DND-41 (cell line): ENCODE measurements at regions not wholly inside any gene's neighbourhood (a gene's known extent, or its start where the extent isn't known, plus 50 kb on each side); places are given as distances from the start of the nearest gene placed in this dataset.

ENCODE experiments used
- ATAC-seq: fragments of 200-7000 bp; cut with Tn5 transposase; 3 replicates; pipeline ENCODE4 v1.9.1; 2021; ENCODE audit warnings: low read depth; ENCODE audit not compliant: insufficient read depth
- DNase-seq: peaks from one replicate; pipeline ENCODE4 v3.0.0-alpha.2; 2020
- H2AFZ ChIP-seq: 2 replicates; pipeline ENCODE4 v1.6.0; 2012; ENCODE audit warnings: low read depth, low read length
- H3K27ac ChIP-seq: 2 replicates; pipeline ENCODE4 v1.5.1; 2012; ENCODE audit warnings: low read length, inconsistent platforms
- H3K27me3 ChIP-seq: fragments of 200-600 bp; sonication (generic); 2 replicates; pipeline ENCODE4 v1.6.0; 2012; ENCODE audit warnings: low read length, mild to moderate bottlenecking, inconsistent platforms; ENCODE audit not compliant: insufficient read depth, poor library complexity
- H3K36me3 ChIP-seq: 2 replicates; pipeline ENCODE4 v1.5.1; 2012; ENCODE audit warnings: low read length, inconsistent platforms; ENCODE audit not compliant: insufficient read depth
- H3K4me1 ChIP-seq: 2 replicates; pipeline ENCODE4 v1.5.1; 2012; ENCODE audit warnings: mild to moderate bottlenecking, low read length; ENCODE audit not compliant: insufficient read depth
- H3K4me2 ChIP-seq: 2 replicates; pipeline ENCODE4 v1.6.0; 2012; ENCODE audit warnings: mild to moderate bottlenecking, moderate library complexity, low read length, inconsistent platforms; ENCODE audit not compliant: insufficient read depth
- H3K4me3 ChIP-seq, 2 experiments: fragments of 200-600 bp in 1 of 2; shearing (Covaris generic) in 1 of 2; 2 replicates each; pipeline ENCODE4 v1.5.1; 2012 to 2016; ENCODE audit warnings: inconsistent platforms in 2 of 2, low read length in 2 of 2, mild to moderate bottlenecking in 2 of 2, low read depth in 1 of 2, moderate library complexity in 1 of 2
- H3K79me2 ChIP-seq: 2 replicates; pipeline ENCODE4 v1.6.0; 2012; ENCODE audit warnings: low read length, inconsistent platforms; ENCODE audit not compliant: insufficient read depth
- H3K9ac ChIP-seq: 2 replicates; pipeline ENCODE4 v1.6.0; 2012; ENCODE audit warnings: low read depth, mild to moderate bottlenecking, inconsistent platforms, low read length, moderate library complexity
- H3K9me3 ChIP-seq: 2 replicates; pipeline ENCODE4 v1.5.1; 2012; ENCODE audit warnings: low read length, moderate library complexity, mild to moderate bottlenecking, inconsistent platforms; ENCODE audit not compliant: insufficient read depth, severe bottlenecking
- H4K20me1 ChIP-seq: 2 replicates; pipeline ENCODE4 v1.6.0; 2012; ENCODE audit warnings: low read length; ENCODE audit not compliant: insufficient read depth
- EZH2 ChIP-seq: IDR thresholded peaks from 3 replicates; pipeline ENCODE4 v1.6.1; 2012; ENCODE audit warnings: borderline replicate concordance, low read depth, mild to moderate bottlenecking, moderate library complexity, low read length, inconsistent platforms; ENCODE audit not compliant: severe bottlenecking
- TF ChIP-seq, protein P1 (sequence below): IDR thresholded peaks from 2 replicates; pipeline ENCODE4 v1.5.1; 2012; ENCODE audit warnings: borderline replicate concordance, low read length, moderate library complexity, mild to moderate bottlenecking; ENCODE audit not compliant: poor library complexity, severe bottlenecking; ENCODE audit errors: extremely low read depth

DNA sequence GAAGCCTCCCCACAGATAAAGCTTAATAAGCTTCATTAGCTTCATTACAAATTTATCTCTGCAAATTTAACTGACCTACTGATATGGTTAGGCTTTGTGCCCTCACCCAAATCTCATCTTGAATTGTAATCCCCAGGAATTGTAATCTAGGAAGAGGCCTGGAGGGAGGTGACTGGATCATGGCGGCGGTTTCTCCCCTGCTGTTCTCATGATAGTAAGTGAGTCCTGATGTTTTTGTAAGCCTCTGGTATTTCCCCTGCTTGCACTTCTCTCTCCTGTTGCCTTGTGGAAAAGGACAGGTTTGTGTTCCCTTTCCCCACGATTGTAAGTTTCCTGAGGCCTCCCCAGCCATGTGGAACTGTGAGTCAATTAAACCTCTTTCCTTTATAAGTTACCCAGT, 226.1 kb upstream of the TTC14 start:
- H2AFZ ChIP-seq: no peak overlapping the region
- H3K27me3 ChIP-seq: no peaks in the 10 kb centered on the region
- no peaks in the 10 kb centered on the region for H4K20me1 ChIP-seq
- H3K9ac ChIP-seq: no peak overlapping the region
- no peak overlapping the region for H3K27ac ChIP-seq
- H3K9me3 ChIP-seq: no peaks in the 10 kb centered on the region
- H3K4me3 ChIP-seq: no peak overlapping the region
- H3K4me2 ChIP-seq: no peak overlapping the region
- H3K36me3 ChIP-seq: no peaks in the 10 kb centered on the region
- ATAC-seq: no peak
- no peaks in the 10 kb centered on the region for H3K4me1 ChIP-seq
- no peak for TF ChIP-seq EZH2
- TF ChIP-seq, protein P1, sequence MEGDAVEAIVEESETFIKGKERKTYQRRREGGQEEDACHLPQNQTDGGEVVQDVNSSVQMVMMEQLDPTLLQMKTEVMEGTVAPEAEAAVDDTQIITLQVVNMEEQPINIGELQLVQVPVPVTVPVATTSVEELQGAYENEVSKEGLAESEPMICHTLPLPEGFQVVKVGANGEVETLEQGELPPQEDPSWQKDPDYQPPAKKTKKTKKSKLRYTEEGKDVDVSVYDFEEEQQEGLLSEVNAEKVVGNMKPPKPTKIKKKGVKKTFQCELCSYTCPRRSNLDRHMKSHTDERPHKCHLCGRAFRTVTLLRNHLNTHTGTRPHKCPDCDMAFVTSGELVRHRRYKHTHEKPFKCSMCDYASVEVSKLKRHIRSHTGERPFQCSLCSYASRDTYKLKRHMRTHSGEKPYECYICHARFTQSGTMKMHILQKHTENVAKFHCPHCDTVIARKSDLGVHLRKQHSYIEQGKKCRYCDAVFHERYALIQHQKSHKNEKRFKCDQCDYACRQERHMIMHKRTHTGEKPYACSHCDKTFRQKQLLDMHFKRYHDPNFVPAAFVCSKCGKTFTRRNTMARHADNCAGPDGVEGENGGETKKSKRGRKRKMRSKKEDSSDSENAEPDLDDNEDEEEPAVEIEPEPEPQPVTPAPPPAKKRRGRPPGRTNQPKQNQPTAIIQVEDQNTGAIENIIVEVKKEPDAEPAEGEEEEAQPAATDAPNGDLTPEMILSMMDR: no peak
- no peak for DNase-seq
- H3K79me2 ChIP-seq: no peaks in the 10 kb centered on the region

DNA sequence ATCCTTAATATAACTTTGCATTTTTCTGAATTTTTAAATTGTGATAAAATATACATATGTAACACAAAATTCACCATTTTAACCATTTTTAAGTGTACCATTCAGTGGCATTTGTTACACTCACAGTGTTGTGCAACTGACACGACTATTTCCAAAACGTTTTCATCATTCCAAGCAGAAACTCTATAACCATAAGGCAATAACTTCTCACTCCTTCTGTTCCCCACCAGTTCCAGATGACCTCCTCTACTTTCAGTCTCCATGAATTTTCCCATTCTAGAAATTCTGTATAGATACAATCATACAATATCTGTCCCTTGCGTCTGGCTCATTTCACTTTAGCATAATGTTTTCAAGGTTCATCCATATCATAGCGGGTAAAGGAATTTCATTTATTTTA, 223.5 kb upstream of the TTC14 start:
- Histone ChIP-seq H2AFZ (no peak overlapping the region), H4K20me1 (no peaks in the 10 kb centered on the region)
- TF ChIP-seq EZH2: no peak
- TF ChIP-seq, protein P1: no peak

DNA sequence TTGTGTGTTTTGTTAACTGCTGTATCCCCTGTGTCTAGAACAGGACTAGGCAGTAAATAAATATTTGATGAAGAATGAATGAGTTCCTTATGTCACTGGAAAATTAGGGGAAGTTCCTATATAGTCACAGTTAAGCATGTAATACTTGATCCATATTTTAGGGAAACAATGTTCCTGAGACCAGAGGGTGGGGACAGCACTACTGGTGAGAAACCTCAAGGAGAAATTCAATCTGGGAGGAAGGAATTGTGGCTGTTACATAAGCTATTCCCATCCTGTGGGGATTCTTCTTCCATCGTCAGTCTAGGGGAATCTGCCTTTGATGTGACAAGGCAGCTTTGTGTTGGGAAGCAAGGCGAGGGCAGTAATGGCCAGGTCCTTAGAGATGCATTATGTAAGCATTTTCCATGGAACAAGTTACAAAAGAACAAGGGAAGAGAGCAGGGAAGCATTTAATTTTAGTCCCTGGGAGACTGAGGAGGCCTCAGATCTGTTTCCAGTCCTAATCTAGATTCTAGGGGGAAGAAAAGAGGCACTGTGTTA, 219.3 kb upstream of the TTC14 start:
- DNase-seq (no peak), ATAC-seq (no peak)
- H3K79me2 ChIP-seq: no peaks in the 10 kb centered on the region
- TF ChIP-seq EZH2: no peak
- TF ChIP-seq, protein P1: no peak
- H3K4me3 ChIP-seq: no peak overlapping the region
- no peak overlapping the region for H2AFZ ChIP-seq
- H3K4me1 ChIP-seq: no peaks in the 10 kb centered on the region
- H4K20me1 ChIP-seq: no peaks in the 10 kb centered on the region
- no peaks in the 10 kb centered on the region for H3K9me3 ChIP-seq
- no peak overlapping the region for H3K4me2 ChIP-seq
- no peak overlapping the region for H3K27ac ChIP-seq
- H3K36me3 ChIP-seq: no peaks in the 10 kb centered on the region
- no peaks in the 10 kb centered on the region for H3K27me3 ChIP-seq
- no peak overlapping the region for H3K9ac ChIP-seq

More for the DNA sequence above, 223.5 kb upstream of the TTC14 start:
- H3K4me2 ChIP-seq: no peak overlapping the region
- H3K4me3 ChIP-seq: no peak overlapping the region
- no peaks in the 10 kb centered on the region for H3K79me2 ChIP-seq
- no peaks in the 10 kb centered on the region for H3K4me1 ChIP-seq
- ATAC-seq (no peak), DNase-seq (no peak)
- no peaks in the 10 kb centered on the region for H3K27me3 ChIP-seq
- H3K9ac ChIP-seq: no peak overlapping the region
- no peaks in the 10 kb centered on the region for H3K9me3 ChIP-seq
- no peaks in the 10 kb centered on the region for H3K36me3 ChIP-seq
- no peak overlapping the region for H3K27ac ChIP-seq
